ENCODE measurements at regions not wholly inside any gene's neighbourhood (a gene's known extent, or its start where the extent isn't known, plus 50 kb on each side); places are given as distances from the start of the nearest gene placed in this dataset.

DNA sequence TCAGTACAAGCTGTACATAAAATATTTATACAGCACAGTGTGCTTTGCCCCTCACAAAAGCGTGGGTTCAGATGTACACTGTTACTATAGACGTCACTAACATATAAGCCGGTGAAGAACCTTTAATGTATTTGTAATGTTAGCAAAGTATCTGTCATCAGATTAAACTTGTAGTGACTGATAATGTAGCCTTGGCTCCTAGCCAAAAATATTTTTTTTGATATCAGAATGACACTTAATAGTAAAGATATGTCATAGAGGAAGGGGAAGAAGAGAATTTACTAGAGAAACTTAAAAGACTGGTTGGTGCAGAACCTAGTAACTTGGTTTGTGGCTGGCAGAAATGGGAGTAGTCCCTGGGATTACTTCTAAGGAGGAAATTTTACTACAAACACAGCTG is 258.7 kb upstream of the DMRT1 start:
- TF ChIP-seq CTCF (conservative IDR thresholded peaks at IDR 0.05 in 1 of 2, IDR thresholded peaks at IDR 0.05 in 1 of 2; ENCODE audit: low read depth in 1 of 2, low read length in 2 of 2) (no peak), EZH2 (IDR thresholded peaks at IDR 0.05; ENCODE audit: low read length, missing control alignments) (no peak)

Measured in fibroblast of lung (primary cell).